SH-SY5Y (cell line): ENCODE measurements at regions not wholly inside any gene's neighbourhood (a gene's known extent, or its start where the extent isn't known, plus 50 kb on each side); places are given as distances from the start of the nearest gene placed in this dataset.

Source experiments
- GATA2 ChIP-seq: IDR thresholded peaks from 2 replicates; pipeline ENCODE4 v1.6.1; 2011; ENCODE audit warnings: mild to moderate bottlenecking, low read depth, low read length
- GATA3 ChIP-seq: IDR thresholded peaks from 2 replicates; pipeline ENCODE4 v1.6.1; 2011; ENCODE audit warnings: low read depth, mild to moderate bottlenecking, low read length, moderate library complexity

- TF ChIP-seq GATA3 (no peak), GATA2 (no peak)
Measured at GRCh38 chr10:108689891-108690290, 1233.4 kb downstream of the XPNPEP1 start.

- no peak for TF ChIP-seq GATA2
Measured at GRCh38 chr10:108688314-108688713, 1235.0 kb downstream of the XPNPEP1 start.

DNA sequence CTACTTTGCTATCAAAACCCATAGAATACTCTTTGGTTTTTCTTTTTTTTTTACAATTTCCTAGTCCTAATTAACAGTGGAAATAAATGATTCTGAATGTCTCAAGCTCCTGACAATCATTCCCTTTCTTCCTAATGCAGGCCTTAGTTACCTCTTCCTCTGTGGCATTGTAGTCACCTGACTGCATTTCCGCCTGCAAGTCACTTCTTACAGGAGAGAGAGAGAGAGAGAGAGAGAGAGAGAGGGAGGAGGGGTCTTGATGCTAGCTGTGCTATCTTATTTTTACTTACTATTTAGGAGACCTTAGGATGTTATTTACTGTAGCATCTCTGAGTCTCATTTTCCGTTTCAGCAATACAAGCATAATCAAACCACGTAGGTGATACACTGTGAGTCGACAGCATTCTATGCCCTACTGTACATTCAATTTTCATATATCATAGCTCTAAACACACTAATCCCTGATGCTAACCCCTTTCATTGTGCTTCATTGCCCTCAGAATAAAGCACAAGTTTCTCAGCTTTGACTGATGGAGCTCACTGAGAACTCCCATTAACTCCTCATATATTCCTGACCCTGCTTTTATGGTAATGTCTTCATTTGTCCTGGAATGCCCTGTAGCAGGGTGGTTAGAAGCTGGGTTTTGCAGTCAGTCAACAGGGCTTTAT is 1237.3 kb downstream of the XPNPEP1 start:
- TF ChIP-seq GATA2 (no peak), GATA3 (no peak)

DNA sequence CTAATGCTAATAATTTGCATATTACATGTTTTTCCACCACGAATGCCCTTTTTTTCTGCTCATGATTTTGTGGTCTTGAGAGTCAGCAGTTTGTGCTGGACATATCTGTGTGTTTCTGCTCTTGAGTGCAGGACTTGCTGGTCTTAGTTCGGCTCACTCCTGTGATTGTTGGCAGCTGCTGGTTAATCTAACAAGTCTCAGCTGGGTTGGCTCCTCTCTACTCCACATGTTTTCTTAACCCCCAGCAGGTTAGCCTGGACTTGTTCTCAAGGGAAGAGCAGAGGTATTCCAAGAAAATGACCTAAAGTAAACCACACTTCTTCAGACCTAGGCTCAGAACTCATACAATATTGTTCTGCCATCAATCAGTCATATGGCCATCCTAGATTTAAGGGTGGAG is 1238.9 kb downstream of the XPNPEP1 start:
- no peak for TF ChIP-seq GATA3
- TF ChIP-seq GATA2: no peak

- no peak for TF ChIP-seq GATA2
- TF ChIP-seq GATA3: no peak
Measured at GRCh38 chr10:108673741-108674140, 1249.6 kb downstream of the XPNPEP1 start.

GRCh38 chr10:108663587-108663986 is 1259.7 kb downstream of the XPNPEP1 start:
- no peak for TF ChIP-seq GATA2
- no peak for TF ChIP-seq GATA3

DNA sequence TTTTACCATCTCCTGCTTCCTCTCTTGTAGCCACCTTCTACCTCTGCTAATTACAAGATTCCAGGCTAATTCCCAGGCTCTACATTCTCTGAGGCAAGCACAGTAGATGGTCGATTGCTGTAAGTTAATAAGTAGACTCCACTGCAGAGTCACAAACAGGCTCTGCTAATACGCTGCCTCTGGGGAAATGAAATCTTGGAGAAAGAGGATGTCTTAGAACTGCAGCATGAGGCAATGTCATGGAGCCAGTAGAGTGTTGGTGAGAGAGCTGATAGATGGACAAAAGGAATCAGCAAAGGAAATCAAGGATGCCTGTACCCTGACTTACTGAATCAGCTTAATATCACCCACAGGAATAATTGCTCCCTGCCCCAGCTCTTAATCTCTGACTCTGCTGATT is 1260.3 kb downstream of the XPNPEP1 start:
- TF ChIP-seq GATA2 (no peak), GATA3 (no peak)

- no peak for TF ChIP-seq GATA2
- no peak for TF ChIP-seq GATA3
Measured at GRCh38 chr10:108655057-108655456, 1268.3 kb downstream of the XPNPEP1 start.

DNA sequence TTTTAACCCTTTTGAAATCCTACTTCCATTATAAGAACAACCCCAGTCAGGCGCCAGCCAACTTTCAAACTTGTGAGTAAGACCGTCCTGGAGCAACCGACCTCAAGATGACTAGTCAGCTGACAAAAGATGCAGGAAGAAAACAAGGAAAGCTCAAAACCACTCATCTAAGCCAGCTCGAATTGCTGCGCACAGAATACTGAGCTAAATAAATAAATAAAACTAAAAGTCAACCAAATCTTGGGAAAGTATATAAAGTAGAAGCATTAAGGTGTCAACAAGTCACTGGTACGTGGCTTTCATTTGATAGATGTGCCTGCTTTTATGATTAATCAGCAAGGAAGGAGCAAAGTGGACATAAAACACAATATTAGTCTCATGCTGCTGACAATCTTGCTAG is 1269.8 kb downstream of the XPNPEP1 start:
- TF ChIP-seq GATA3 (no peak), GATA2 (no peak)

- TF ChIP-seq GATA2 (no peak), GATA3 (no peak)
Measured at GRCh38 chr10:108639010-108639409, 1284.3 kb downstream of the XPNPEP1 start.

- TF ChIP-seq GATA2 (no peak), GATA3 (no peak)
Measured at GRCh38 chr10:108638225-108638624, 1285.1 kb downstream of the XPNPEP1 start.

- TF ChIP-seq GATA3 (no peak), GATA2 (no peak)
Measured at GRCh38 chr10:108633046-108633445, 1290.3 kb downstream of the XPNPEP1 start.

DNA sequence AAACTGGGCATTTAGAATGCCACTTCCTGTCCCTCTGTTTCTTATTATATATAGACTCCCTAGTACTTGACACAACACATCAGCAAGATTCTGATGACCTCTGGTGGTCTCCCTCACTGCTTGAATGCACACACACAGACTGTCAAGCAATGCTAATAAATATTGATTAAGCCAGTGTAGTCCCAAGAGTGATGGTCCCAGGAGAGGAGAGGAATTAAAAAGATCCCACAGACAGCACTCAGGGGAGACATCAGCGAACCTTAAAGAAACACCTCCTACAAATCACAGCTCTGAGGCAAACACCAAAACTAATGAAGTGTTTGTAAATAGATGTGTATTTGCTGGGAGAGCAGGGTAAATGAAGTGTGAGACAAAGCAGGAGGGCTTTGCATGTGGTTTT is 1291.2 kb downstream of the XPNPEP1 start:
- TF ChIP-seq GATA3 (no peak), GATA2 (no peak)

DNA sequence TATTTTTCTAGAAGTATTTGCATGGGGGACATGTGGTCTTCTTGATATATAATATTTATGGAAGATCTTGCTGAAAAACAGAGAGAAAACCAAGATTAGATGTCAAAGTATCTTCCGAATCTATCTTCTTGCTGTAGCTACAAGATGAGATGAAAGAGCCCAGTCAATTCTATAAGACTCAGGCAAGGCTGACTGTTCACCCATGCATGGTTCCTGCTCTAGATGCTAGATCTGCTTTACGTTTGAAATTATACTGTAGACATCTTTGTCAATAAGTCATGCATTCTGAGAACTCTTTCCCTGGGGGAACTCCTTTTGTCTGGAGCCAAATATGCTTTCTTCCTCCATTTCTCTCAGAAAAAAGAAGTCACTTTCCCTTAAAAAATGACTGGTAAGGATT is 1292.0 kb downstream of the XPNPEP1 start:
- TF ChIP-seq GATA2 (no peak), GATA3 (no peak)

GRCh38 chr10:108629834-108630233 is 1293.5 kb downstream of the XPNPEP1 start:
- no peak for TF ChIP-seq GATA3
- TF ChIP-seq GATA2: no peak

GRCh38 chr10:108624052-108624451 is 1299.3 kb downstream of the XPNPEP1 start:
- TF ChIP-seq GATA2 (no peak), GATA3 (no peak)
